ENCODE measurements at regions not wholly inside any gene's neighbourhood (a gene's known extent, or its start where the extent isn't known, plus 50 kb on each side); places are given as distances from the start of the nearest gene placed in this dataset.

DNA sequence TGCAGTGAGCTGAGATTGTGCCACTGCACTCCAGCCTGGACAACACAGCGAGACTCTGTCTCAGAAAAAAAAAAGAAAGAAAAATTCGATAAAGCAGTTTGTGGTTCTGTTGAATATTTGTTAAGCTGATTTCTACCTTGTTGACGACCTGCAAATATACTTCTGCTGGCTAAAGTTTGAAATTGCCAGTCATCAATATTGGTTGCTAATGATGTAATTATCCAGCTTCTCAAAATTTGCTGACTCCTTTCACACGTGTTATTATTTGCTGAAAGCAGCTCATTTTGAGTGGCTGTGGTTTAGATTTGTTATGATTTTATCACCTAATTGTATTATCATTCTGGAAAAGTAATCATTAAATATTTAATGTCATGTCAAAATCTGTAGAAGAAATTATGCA is 774.3 kb downstream of the QKI start:
- Histone ChIP-seq H3K9ac (ENCODE audit: low read length) (no peak overlapping the region), H3K27me3 (ENCODE audit: low read depth, low read length) (no peaks in the 10 kb centered on the region), H3K4me2 (ENCODE audit: low read length) (no peak overlapping the region), H2AFZ (ENCODE audit: low read depth, low read length) (no peak overlapping the region), H4K20me1 (ENCODE audit: insufficient read depth, low read length) (no peaks in the 10 kb centered on the region), H3K4me3 (ENCODE audit: low read length) (no peak overlapping the region), H3K27ac (ENCODE audit: low read length) (no peak overlapping the region), H3K9me3 (ENCODE audit: insufficient read depth, low read length) (no peaks in the 10 kb centered on the region), H3K36me3 (replicated peaks; ENCODE audit: low read depth, low read length) (no peaks in the 10 kb centered on the region), H3K79me2 (ENCODE audit: low read length) (no peaks in the 10 kb centered on the region), H3K4me1 (ENCODE audit: low read length) (no peaks in the 10 kb centered on the region)
- TF ChIP-seq, protein P1, sequence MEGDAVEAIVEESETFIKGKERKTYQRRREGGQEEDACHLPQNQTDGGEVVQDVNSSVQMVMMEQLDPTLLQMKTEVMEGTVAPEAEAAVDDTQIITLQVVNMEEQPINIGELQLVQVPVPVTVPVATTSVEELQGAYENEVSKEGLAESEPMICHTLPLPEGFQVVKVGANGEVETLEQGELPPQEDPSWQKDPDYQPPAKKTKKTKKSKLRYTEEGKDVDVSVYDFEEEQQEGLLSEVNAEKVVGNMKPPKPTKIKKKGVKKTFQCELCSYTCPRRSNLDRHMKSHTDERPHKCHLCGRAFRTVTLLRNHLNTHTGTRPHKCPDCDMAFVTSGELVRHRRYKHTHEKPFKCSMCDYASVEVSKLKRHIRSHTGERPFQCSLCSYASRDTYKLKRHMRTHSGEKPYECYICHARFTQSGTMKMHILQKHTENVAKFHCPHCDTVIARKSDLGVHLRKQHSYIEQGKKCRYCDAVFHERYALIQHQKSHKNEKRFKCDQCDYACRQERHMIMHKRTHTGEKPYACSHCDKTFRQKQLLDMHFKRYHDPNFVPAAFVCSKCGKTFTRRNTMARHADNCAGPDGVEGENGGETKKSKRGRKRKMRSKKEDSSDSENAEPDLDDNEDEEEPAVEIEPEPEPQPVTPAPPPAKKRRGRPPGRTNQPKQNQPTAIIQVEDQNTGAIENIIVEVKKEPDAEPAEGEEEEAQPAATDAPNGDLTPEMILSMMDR (IDR thresholded peaks at IDR 0.05; ENCODE audit: low read depth, low read length), result no peak
- TF ChIP-seq EZH2phosphoT487 (IDR thresholded peaks at IDR 0.05; ENCODE audit: low read depth), result no peak

DNA sequence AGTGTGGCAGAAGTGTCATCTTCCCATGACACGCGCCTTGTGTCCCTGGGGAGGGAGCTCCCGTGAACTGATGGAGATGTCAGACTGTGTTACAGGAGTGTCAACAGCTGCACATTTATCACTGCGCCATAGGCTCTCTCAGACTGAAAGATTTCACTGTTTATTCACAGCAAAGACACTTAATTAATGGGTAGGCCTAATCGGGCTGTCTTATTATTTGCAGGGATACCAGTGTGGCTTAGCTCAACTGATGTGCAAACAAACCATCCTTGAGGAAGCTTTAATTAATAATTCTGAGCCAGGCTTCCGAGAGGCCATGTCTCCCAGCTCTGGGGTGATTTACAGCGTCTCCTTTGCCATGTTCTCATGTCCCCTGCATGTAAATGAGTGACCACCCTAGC is 771.0 kb downstream of the QKI start:
- Histone ChIP-seq H3K9me3 (ENCODE audit: insufficient read depth, low read length) (no peaks in the 10 kb centered on the region), H4K20me1 (ENCODE audit: insufficient read depth, low read length) (no peaks in the 10 kb centered on the region), H3K27me3 (ENCODE audit: low read depth, low read length) (no peaks in the 10 kb centered on the region), H3K36me3 (replicated peaks; ENCODE audit: low read depth, low read length) (no peaks in the 10 kb centered on the region), H3K4me3 (ENCODE audit: low read length) (no peak overlapping the region), H3K4me2 (ENCODE audit: low read length) (no peak overlapping the region), H3K4me1 (ENCODE audit: low read length) (no peaks in the 10 kb centered on the region), H3K27ac (ENCODE audit: low read length) (no peak overlapping the region), H3K9ac (ENCODE audit: low read length) (no peak overlapping the region), H3K79me2 (ENCODE audit: low read length) (no peaks in the 10 kb centered on the region), H2AFZ (ENCODE audit: low read depth, low read length) (no peak overlapping the region)
- TF ChIP-seq EZH2phosphoT487 (IDR thresholded peaks at IDR 0.05; ENCODE audit: low read depth), result no peak
- TF ChIP-seq, protein P1 (IDR thresholded peaks at IDR 0.05; ENCODE audit: low read depth, low read length), result no peak

DNA sequence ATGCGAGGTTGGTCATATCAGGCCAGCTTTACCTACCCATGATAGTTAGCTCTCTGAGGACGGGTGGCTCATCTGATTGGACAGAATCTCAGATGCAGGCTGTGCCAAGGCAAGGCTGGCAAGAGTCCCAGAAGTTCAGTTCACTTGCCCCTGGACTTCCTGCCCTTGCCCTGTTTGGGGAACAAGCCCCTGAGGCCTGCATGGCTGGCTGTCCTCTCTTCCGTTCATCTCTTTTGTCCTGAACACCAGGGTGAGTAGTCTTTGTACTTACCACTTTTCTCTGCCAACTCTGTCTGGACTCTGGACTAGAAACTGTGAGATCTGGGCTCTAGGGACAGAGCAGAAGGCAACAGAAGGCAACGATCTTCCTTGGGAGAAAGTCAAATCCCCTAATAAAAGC is 769.9 kb downstream of the QKI start:
- no peaks in the 10 kb centered on the region for H3K9me3 ChIP-seq (ENCODE audit: insufficient read depth, low read length)
- H3K9ac ChIP-seq (ENCODE audit: low read length), result no peak overlapping the region
- H3K27ac ChIP-seq (ENCODE audit: low read length), result no peak overlapping the region
- H3K4me3 ChIP-seq (ENCODE audit: low read length), result no peak overlapping the region
- H4K20me1 ChIP-seq (ENCODE audit: insufficient read depth, low read length), result no peaks in the 10 kb centered on the region
- H3K4me2 ChIP-seq (ENCODE audit: low read length), result no peak overlapping the region
- TF ChIP-seq, protein P1 (IDR thresholded peaks at IDR 0.05; ENCODE audit: low read depth, low read length), result no peak
- no peak for TF ChIP-seq EZH2phosphoT487 (IDR thresholded peaks at IDR 0.05; ENCODE audit: low read depth)
- no peaks in the 10 kb centered on the region for H3K4me1 ChIP-seq (ENCODE audit: low read length)
- no peaks in the 10 kb centered on the region for H3K36me3 ChIP-seq (replicated peaks; ENCODE audit: low read depth, low read length)
- no peaks in the 10 kb centered on the region for H3K79me2 ChIP-seq (ENCODE audit: low read length)
- H2AFZ ChIP-seq (ENCODE audit: low read depth, low read length), result no peak overlapping the region
- H3K27me3 ChIP-seq (ENCODE audit: low read depth, low read length), result no peaks in the 10 kb centered on the region

DNA sequence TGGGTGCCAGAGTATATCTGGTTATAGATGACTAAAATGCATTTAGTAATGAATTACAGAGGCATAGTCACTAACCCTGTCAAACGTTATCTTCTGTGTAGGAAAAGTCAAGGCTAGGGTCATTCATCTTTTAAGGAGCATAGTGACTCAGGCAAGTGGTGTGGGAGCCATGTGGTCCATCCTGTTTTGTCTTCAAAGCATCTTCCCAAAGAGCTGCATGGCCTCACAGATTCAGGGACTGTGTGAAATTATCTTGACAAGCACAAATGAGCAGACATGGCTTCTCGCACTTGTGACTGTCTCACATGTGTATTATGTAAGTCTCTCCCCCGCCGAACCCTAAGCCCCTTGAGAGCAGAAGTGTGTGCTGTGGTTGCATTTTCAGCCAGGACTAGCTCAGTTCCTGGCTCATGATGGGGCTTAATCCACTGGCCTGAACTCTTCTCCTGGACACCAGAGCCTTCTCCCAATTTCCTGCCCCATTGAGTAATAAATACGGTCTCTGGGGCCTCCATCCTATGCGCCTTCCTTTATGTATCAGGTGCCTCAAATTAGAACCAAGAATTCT is 769.1 kb downstream of the QKI start:
- H3K27ac ChIP-seq (ENCODE audit: low read length), result no peak overlapping the region
- no peak overlapping the region for H3K4me3 ChIP-seq (ENCODE audit: low read length)
- no peak overlapping the region for H3K4me2 ChIP-seq (ENCODE audit: low read length)
- H3K9ac ChIP-seq (ENCODE audit: low read length), result no peak overlapping the region
- H3K27me3 ChIP-seq (ENCODE audit: low read depth, low read length), result no peaks in the 10 kb centered on the region
- H2AFZ ChIP-seq (ENCODE audit: low read depth, low read length), result no peak overlapping the region
- no peaks in the 10 kb centered on the region for H3K4me1 ChIP-seq (ENCODE audit: low read length)
- H3K79me2 ChIP-seq (ENCODE audit: low read length), result no peaks in the 10 kb centered on the region
- no peaks in the 10 kb centered on the region for H3K36me3 ChIP-seq (replicated peaks; ENCODE audit: low read depth, low read length)
- no peaks in the 10 kb centered on the region for H3K9me3 ChIP-seq (ENCODE audit: insufficient read depth, low read length)
- no peaks in the 10 kb centered on the region for H4K20me1 ChIP-seq (ENCODE audit: insufficient read depth, low read length)
- TF ChIP-seq EZH2phosphoT487 (IDR thresholded peaks at IDR 0.05; ENCODE audit: low read depth), result no peak
- TF ChIP-seq, protein P1 (IDR thresholded peaks at IDR 0.05; ENCODE audit: low read depth, low read length), result no peak
